HepG2 (cell line): ENCODE measurements at regions not wholly inside any gene's neighbourhood (a gene's known extent, or its start where the extent isn't known, plus 50 kb on each side); places are given as distances from the start of the nearest gene placed in this dataset.

Experiments used
- ATF2 ChIP-seq: sonication (generic); formaldehyde crosslinking; IDR thresholded peaks from 2 replicates; pipeline ENCODE4 v1.4.0; 2020; ENCODE audit warnings: missing genetic modification reagents
- CTCF ChIP-seq: sonication (generic); formaldehyde crosslinking; IDR thresholded peaks from 2 replicates; pipeline ENCODE4 v1.5.0; 2020; ENCODE audit warnings: mild to moderate bottlenecking, missing genetic modification reagents, moderate library complexity
- E2F1 ChIP-seq: sonication (generic); formaldehyde crosslinking; IDR thresholded peaks from 2 replicates; pipeline ENCODE4 v1.5.0; 2020; ENCODE audit warnings: missing genetic modification reagents
- KLF12 ChIP-seq: sonication (generic); formaldehyde crosslinking; IDR thresholded peaks from 2 replicates; pipeline ENCODE4 v1.4.0; 2020; ENCODE audit warnings: missing genetic modification reagents, borderline replicate concordance
- LCORL ChIP-seq, 2 experiments: fragments of 450-650 bp in 1 of 2; sonication (generic) in 1 of 2; formaldehyde crosslinking in 1 of 2; IDR thresholded peaks; 2 replicates each; pipeline versions ENCODE4 v1.5.0 to v1.6.1; 2017 to 2020; ENCODE audit warnings: antibody characterized with exemption in 1 of 2, missing genetic modification reagents in 1 of 2
- SMAD1 ChIP-seq: sonication (generic); formaldehyde crosslinking; IDR thresholded peaks from 2 replicates; pipeline ENCODE4 v1.4.0; 2020; ENCODE audit warnings: missing genetic modification reagents, low read depth, mild to moderate bottlenecking, borderline replicate concordance
- TBL1XR1 ChIP-seq: fragments of 150-350 bp; IDR thresholded peaks from 2 replicates; pipeline ENCODE4 v1.6.1; 2014; ENCODE audit warnings: borderline replicate concordance, low read length; ENCODE audit not compliant: partially characterized antibody
- ZBTB7B ChIP-seq: sonication (generic); formaldehyde crosslinking; IDR thresholded peaks from 2 replicates; pipeline ENCODE4 v1.4.0; 2020; ENCODE audit warnings: missing genetic modification reagents
- ZNF766 ChIP-seq: sonication (generic); formaldehyde crosslinking; IDR thresholded peaks from 2 replicates; pipeline ENCODE4 v1.5.0; 2020; ENCODE audit warnings: missing genetic modification reagents, borderline replicate concordance
- ZSCAN20 ChIP-seq: sonication (generic); formaldehyde crosslinking; IDR thresholded peaks from 2 replicates; pipeline ENCODE4 v1.4.0; 2020; ENCODE audit warnings: missing genetic modification reagents, mild to moderate bottlenecking, borderline replicate concordance
- TF ChIP-seq, protein P1 (sequence below): fragments of 450-650 bp; IDR thresholded peaks from 2 replicates; pipeline ENCODE4 v1.6.1; 2016
- TF ChIP-seq, protein P2 (sequence below): sonication (generic); formaldehyde crosslinking; IDR thresholded peaks from 2 replicates; pipeline ENCODE4 v1.4.0; 2020; ENCODE audit warnings: low read depth, mild to moderate bottlenecking, missing genetic modification reagents

DNA sequence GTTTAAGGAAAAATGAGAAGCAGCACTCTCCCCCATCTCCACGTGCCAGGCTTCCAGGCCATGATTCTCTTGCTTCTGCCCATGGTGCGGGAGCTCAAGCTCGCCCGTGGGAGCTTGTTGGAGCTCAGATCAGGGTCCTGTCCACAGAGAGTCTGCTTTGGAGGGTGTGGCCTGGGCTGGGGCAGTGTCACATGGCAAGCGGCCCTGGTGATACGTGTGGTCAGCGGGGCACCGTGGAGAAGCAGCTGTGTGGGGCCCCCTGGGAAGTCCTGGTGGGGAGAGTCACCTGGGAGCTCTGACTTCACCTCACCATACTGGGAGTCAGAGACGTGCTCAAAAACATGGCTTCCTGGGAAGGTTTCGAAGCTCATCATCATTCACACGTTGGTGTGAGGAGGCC, 275.3 kb downstream of the GADD45G start:
- TF ChIP-seq, protein P1, sequence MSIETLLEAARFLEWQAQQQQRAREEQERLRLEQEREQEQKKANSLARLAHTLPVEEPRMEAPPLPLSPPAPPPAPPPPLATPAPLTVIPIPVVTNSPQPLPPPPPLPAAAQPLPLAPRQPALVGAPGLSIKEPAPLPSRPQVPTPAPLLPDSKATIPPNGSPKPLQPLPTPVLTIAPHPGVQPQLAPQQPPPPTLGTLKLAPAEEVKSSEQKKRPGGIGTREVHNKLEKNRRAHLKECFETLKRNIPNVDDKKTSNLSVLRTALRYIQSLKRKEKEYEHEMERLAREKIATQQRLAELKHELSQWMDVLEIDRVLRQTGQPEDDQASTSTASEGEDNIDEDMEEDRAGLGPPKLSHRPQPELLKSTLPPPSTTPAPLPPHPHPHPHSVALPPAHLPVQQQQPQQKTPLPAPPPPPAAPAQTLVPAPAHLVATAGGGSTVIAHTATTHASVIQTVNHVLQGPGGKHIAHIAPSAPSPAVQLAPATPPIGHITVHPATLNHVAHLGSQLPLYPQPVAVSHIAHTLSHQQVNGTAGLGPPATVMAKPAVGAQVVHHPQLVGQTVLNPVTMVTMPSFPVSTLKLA: no peak
- TF ChIP-seq ATF2: no peak
- TF ChIP-seq LCORL (IDR thresholded peaks at IDR 0.05): no peak
- TF ChIP-seq LCORL (CRISPR knock-in tag; IDR thresholded peaks at IDR 0.05): no peak
- no peak for TF ChIP-seq ZSCAN20 (CRISPR knock-in tag)
- TF ChIP-seq, protein P2, sequence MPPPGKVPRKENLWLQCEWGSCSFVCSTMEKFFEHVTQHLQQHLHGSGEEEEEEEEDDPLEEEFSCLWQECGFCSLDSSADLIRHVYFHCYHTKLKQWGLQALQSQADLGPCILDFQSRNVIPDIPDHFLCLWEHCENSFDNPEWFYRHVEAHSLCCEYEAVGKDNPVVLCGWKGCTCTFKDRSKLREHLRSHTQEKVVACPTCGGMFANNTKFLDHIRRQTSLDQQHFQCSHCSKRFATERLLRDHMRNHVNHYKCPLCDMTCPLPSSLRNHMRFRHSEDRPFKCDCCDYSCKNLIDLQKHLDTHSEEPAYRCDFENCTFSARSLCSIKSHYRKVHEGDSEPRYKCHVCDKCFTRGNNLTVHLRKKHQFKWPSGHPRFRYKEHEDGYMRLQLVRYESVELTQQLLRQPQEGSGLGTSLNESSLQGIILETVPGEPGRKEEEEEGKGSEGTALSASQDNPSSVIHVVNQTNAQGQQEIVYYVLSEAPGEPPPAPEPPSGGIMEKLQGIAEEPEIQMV (CRISPR knock-in tag): no peak
- no peak for TF ChIP-seq KLF12 (CRISPR knock-in tag)
- TF ChIP-seq ZNF766 (CRISPR knock-in tag): no peak
- no peak for TF ChIP-seq SMAD1
- no peak for TF ChIP-seq TBL1XR1
- no peak for TF ChIP-seq ZBTB7B (CRISPR knock-in tag)
- TF ChIP-seq CTCF (CRISPR knock-in tag): no peak
- no peak for TF ChIP-seq E2F1
